GM13977 (cell line): ENCODE measurements at regions not wholly inside any gene's neighbourhood (a gene's known extent, or its start where the extent isn't known, plus 50 kb on each side); places are given as distances from the start of the nearest gene placed in this dataset.
"Not testable (repeated sequence)": the region's sequence is repeated elsewhere in the genome, so short reads cannot be mapped to it uniquely, and the experiment has no call there.

Source experiments
- DNase-seq: peaks from one replicate; pipeline ENCODE4 v3.0.0; 2012; ENCODE audit warnings: low spot score
- in situ Hi-C: fragments of 300-500 bp; cut with MboI; formaldehyde crosslinking; loops from one replicate; pipeline ENCODE4 v1.12.0; 2022; ENCODE audit warnings: low sequenced_read_pairs, low pct_unique_long_range_greater_than_20kb, mixed read lengths, inconsistent platforms; ENCODE audit not compliant: unreplicated experiment
- TF ChIP-seq, protein P1 (sequence below): IDR thresholded peaks from 2 replicates; pipeline ENCODE4 v1.5.1; 2012; ENCODE audit warnings: mild to moderate bottlenecking, control low read depth; ENCODE audit not compliant: insufficient read depth; ENCODE audit errors: extremely low read depth, missing control alignments

GRCh38 chr6:167416676-167417430 is 92.0 kb downstream of the TTLL2 start:
- in situ Hi-C loops: no loop called here
- DNase-seq: no peak

GRCh38 chr6:167420177-167420576 is 95.3 kb downstream of the TTLL2 start:
- DNase-seq: no peak
- TF ChIP-seq, protein P1, sequence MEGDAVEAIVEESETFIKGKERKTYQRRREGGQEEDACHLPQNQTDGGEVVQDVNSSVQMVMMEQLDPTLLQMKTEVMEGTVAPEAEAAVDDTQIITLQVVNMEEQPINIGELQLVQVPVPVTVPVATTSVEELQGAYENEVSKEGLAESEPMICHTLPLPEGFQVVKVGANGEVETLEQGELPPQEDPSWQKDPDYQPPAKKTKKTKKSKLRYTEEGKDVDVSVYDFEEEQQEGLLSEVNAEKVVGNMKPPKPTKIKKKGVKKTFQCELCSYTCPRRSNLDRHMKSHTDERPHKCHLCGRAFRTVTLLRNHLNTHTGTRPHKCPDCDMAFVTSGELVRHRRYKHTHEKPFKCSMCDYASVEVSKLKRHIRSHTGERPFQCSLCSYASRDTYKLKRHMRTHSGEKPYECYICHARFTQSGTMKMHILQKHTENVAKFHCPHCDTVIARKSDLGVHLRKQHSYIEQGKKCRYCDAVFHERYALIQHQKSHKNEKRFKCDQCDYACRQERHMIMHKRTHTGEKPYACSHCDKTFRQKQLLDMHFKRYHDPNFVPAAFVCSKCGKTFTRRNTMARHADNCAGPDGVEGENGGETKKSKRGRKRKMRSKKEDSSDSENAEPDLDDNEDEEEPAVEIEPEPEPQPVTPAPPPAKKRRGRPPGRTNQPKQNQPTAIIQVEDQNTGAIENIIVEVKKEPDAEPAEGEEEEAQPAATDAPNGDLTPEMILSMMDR: no peak
- in situ Hi-C loops: no loop called here

More at GRCh38 chr6:167416676-167417430, 92.0 kb downstream of the TTLL2 start:
- TF ChIP-seq, protein P1: no peak

DNA sequence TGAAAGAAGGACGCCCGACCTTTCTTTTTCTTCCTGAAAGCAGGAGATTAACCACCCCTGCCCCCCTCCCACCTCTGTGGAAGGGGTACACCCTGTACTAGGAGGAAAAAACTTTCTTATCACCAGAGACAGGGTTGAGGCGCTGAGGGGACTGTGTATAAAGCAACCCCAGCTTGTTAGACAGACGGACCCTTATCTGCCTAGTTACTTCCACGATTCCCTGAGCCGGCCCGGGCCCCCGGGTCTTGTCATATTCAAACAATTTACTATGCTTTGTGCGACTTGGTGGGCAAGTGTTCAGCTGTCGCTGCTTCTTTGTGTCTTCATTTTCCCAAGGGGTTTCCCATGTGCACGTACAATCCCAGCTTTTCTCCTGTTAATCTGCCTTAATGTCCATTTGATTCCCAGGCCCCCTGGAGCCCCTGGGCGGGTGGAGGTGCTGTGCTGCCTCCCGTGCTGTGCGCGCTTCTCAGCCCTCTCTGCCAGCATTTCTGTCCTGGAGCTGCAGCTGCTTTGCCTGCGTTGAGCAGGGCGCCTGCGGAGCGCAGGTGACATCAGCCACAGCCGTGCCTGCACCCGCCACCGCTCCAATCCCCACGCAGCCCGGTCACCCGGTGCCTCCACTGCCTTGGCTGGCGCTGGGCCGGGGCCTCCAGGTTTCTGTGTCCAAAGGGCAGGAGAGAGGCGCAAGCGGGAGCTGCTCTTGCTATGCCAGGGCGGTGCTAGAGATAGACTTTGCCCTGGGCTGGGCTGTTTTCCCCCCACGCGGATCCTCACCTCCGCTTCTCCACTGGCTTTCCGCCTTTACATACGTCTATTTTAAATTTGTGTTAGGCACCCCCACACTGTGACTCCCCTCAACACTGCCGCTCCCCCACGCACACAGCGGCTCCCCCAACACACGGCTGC is 96.2 kb downstream of the TTLL2 start:
- TF ChIP-seq, protein P1: no peak
- in situ Hi-C loops: no loop called here
- DNase-seq: no peak

- in situ Hi-C loops, DNase-seq: not testable (repeated sequence)
These were observed 97.1 kb downstream of the TTLL2 start for GRCh38 chr6:167421944-167422343.

DNA sequence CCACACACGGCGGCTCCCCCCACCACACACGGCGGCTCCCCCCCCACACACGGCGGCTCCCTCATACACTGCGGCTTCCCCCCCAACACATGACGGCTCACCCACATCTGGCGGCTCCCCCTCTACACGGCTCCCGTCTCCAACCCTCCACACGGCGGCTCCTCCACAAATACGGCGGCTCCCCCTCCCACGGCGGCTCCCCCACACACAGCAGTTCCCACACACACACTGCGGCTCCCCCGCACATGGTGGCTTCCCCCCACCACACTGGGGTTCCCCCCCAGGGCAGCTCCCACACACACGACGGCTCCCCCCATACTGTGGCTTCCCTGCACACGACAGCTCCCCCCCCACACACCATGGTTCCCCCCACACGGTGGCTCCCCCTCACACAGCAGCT is 98.0 kb downstream of the TTLL2 start:
- in situ Hi-C loops: no loop called here

GRCh38 chr6:167424060-167424673 is 99.3 kb downstream of the TTLL2 start:
- DNase-seq: no peak
- in situ Hi-C loops: no loop called here
- TF ChIP-seq, protein P1: no peak

More for the DNA sequence above, 98.0 kb downstream of the TTLL2 start:
- TF ChIP-seq, protein P1: no peak
- no peak for DNase-seq

GRCh38 chr6:167424700-167425099 is 99.8 kb downstream of the TTLL2 start:
- in situ Hi-C loops: no loop called here
- TF ChIP-seq, protein P1: no peak
- DNase-seq: no peak
